ENCODE measurements at regions not wholly inside any gene's neighbourhood (a gene's known extent, or its start where the extent isn't known, plus 50 kb on each side); places are given as distances from the start of the nearest gene placed in this dataset.
"Not testable (repeated sequence)": the region's sequence is repeated elsewhere in the genome, so short reads cannot be mapped to it uniquely, and the experiment has no call there.

DNA sequence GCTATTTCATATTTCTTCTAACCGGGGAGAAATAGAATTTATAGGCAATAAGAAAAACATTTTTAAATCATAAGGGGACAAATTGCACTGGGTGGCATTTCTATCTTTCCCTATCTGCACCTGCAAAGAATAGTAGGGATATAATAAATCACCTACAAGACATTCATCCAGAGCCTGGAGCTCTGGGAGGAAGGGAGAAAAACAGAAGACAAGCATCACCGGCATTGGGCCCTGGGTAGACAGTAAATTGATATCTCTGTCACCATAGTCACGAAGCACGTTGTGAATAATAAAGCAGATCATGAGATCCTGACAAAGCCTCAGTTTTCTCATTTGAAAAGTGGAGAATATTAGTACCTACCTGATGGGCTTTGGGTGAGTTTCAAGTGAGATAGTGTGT is 685.6 kb downstream of the XPNPEP1 start:
- intact Hi-C loops (cut with micrococcal nuclease; ENCODE audit: unreplicated experiment), result no loop called here

DNA sequence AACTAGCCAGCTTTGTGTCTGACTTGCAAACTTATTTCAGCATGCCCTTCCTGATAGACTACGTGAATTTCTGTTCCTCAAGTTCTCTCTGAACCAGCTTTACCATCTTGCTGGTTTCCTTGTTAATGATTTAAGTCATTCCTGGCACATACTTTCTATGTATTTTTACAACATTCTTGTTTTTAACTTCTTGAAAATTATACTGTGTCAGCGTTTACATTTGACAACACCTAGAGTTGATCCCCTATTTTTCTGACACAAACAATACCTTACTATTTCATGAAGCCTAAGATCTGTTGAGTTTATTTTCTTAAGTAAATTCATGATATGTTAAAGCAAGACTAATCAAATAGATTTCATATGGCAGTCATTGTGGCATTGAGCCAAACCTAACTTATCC is 686.3 kb downstream of the XPNPEP1 start:
- H3K4me1 Mint-ChIP-seq (ENCODE audit: low read depth, unreplicated experiment), result no peaks in the 10 kb centered on the region
- TF ChIP-seq, protein P1, sequence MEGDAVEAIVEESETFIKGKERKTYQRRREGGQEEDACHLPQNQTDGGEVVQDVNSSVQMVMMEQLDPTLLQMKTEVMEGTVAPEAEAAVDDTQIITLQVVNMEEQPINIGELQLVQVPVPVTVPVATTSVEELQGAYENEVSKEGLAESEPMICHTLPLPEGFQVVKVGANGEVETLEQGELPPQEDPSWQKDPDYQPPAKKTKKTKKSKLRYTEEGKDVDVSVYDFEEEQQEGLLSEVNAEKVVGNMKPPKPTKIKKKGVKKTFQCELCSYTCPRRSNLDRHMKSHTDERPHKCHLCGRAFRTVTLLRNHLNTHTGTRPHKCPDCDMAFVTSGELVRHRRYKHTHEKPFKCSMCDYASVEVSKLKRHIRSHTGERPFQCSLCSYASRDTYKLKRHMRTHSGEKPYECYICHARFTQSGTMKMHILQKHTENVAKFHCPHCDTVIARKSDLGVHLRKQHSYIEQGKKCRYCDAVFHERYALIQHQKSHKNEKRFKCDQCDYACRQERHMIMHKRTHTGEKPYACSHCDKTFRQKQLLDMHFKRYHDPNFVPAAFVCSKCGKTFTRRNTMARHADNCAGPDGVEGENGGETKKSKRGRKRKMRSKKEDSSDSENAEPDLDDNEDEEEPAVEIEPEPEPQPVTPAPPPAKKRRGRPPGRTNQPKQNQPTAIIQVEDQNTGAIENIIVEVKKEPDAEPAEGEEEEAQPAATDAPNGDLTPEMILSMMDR (IDR thresholded peaks at IDR 0.05; ENCODE audit: insufficient read depth in 1 of 2, low read depth in 1 of 2, low read length in 1 of 2, severe bottlenecking in 1 of 2, unreplicated experiment in 1 of 2), result no peak

More for the DNA sequence above, 685.6 kb downstream of the XPNPEP1 start:
- DNase-seq, result no peak
- peaks cover 7% of the 10 kb centered on the region for H3K9me3 Mint-ChIP-seq (ENCODE audit: unreplicated experiment)
- CTCF ChIA-PET, result no interaction called here
- Histone ChIP-seq H3K4me1 (peaks cover 10% of the 10 kb centered on the region), H3K27me3 (replicated peaks; ENCODE audit: control insufficient read depth, insufficient read depth, low read length) (no peaks in the 10 kb centered on the region), H3K9me3 (no peaks in the 10 kb centered on the region), H3K4me3 (ENCODE audit: low read depth, low read length) (no peak overlapping the region), H3K36me3 (ENCODE audit: control insufficient read depth, insufficient read depth, low read length) (no peaks in the 10 kb centered on the region)
- BruUV-seq (replicated peaks), result no TSS peak
- no peaks in the 10 kb centered on the region for H3K4me1 Mint-ChIP-seq (ENCODE audit: low read depth, unreplicated experiment)
- H3K27ac Mint-ChIP-seq (ENCODE audit: unreplicated experiment), result no peak overlapping the region
- H3K36me3 Mint-ChIP-seq (ENCODE audit: insufficient read depth, unreplicated experiment), result no peaks in the 10 kb centered on the region
- POLR2A ChIA-PET, result no interaction called here
- TF ChIP-seq, protein P1 (IDR thresholded peaks at IDR 0.05; ENCODE audit: insufficient read depth in 1 of 2, low read depth in 1 of 2, low read length in 1 of 2, severe bottlenecking in 1 of 2, unreplicated experiment in 1 of 2), result no peak
- H3K4me3 Mint-ChIP-seq (ENCODE audit: unreplicated experiment), result no peak overlapping the region
- H3K27me3 Mint-ChIP-seq (ENCODE audit: insufficient read depth, unreplicated experiment), result no peaks in the 10 kb centered on the region

GRCh38 chr10:109223533-109223932 is 699.8 kb downstream of the XPNPEP1 start:
- BruUV-seq (replicated peaks); H3K4me3 ChIP-seq (ENCODE audit: low read depth, low read length); H3K9me3 Mint-ChIP-seq (ENCODE audit: unreplicated experiment); intact Hi-C loops (cut with micrococcal nuclease; ENCODE audit: unreplicated experiment); H3K27me3 Mint-ChIP-seq (ENCODE audit: insufficient read depth, unreplicated experiment); H3K27me3 ChIP-seq (replicated peaks; ENCODE audit: control insufficient read depth, insufficient read depth, low read length); H3K36me3 ChIP-seq (ENCODE audit: control insufficient read depth, insufficient read depth, low read length); H3K4me3 Mint-ChIP-seq (ENCODE audit: unreplicated experiment); H3K4me1 ChIP-seq; POLR2A ChIA-PET; DNase-seq; H3K9me3 ChIP-seq; H3K27ac Mint-ChIP-seq (ENCODE audit: unreplicated experiment); H3K4me1 Mint-ChIP-seq (ENCODE audit: low read depth, unreplicated experiment); CTCF ChIA-PET; H3K36me3 Mint-ChIP-seq (ENCODE audit: insufficient read depth, unreplicated experiment): not testable (repeated sequence)

More for the DNA sequence above, 686.3 kb downstream of the XPNPEP1 start:
- H3K27ac Mint-ChIP-seq (ENCODE audit: unreplicated experiment), result no peak overlapping the region
- CTCF ChIA-PET, result no interaction called here
- Histone ChIP-seq H3K36me3 (ENCODE audit: control insufficient read depth, insufficient read depth, low read length) (no peaks in the 10 kb centered on the region), H3K9me3 (no peaks in the 10 kb centered on the region), H3K4me3 (ENCODE audit: low read depth, low read length) (no peak overlapping the region), H3K27me3 (replicated peaks; ENCODE audit: control insufficient read depth, insufficient read depth, low read length) (no peaks in the 10 kb centered on the region), H3K4me1 (peaks cover 10% of the 10 kb centered on the region)
- peaks cover 7% of the 10 kb centered on the region for H3K9me3 Mint-ChIP-seq (ENCODE audit: unreplicated experiment)
- H3K27me3 Mint-ChIP-seq (ENCODE audit: insufficient read depth, unreplicated experiment), result no peaks in the 10 kb centered on the region
- intact Hi-C loops (cut with micrococcal nuclease; ENCODE audit: unreplicated experiment), result no loop called here
- POLR2A ChIA-PET, result no interaction called here
- H3K4me3 Mint-ChIP-seq (ENCODE audit: unreplicated experiment), result no peak overlapping the region
- no peak for DNase-seq
- BruUV-seq (replicated peaks), result no TSS peak
- no peaks in the 10 kb centered on the region for H3K36me3 Mint-ChIP-seq (ENCODE audit: insufficient read depth, unreplicated experiment)
